ENCODE measurements at regions not wholly inside any gene's neighbourhood (a gene's known extent, or its start where the extent isn't known, plus 50 kb on each side); places are given as distances from the start of the nearest gene placed in this dataset.
"Not testable (repeated sequence)": the region's sequence is repeated elsewhere in the genome, so short reads cannot be mapped to it uniquely, and the experiment has no call there.

- not testable (repeated sequence) for TF ChIP-seq EZH2 (IDR thresholded peaks at IDR 0.05; ENCODE audit: borderline replicate concordance)
- TF ChIP-seq, protein P1, sequence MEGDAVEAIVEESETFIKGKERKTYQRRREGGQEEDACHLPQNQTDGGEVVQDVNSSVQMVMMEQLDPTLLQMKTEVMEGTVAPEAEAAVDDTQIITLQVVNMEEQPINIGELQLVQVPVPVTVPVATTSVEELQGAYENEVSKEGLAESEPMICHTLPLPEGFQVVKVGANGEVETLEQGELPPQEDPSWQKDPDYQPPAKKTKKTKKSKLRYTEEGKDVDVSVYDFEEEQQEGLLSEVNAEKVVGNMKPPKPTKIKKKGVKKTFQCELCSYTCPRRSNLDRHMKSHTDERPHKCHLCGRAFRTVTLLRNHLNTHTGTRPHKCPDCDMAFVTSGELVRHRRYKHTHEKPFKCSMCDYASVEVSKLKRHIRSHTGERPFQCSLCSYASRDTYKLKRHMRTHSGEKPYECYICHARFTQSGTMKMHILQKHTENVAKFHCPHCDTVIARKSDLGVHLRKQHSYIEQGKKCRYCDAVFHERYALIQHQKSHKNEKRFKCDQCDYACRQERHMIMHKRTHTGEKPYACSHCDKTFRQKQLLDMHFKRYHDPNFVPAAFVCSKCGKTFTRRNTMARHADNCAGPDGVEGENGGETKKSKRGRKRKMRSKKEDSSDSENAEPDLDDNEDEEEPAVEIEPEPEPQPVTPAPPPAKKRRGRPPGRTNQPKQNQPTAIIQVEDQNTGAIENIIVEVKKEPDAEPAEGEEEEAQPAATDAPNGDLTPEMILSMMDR (IDR thresholded peaks at IDR 0.05; ENCODE audit: poor library complexity) = not testable (repeated sequence)
These were observed 54.3 kb upstream of the SHB start for GRCh38 chr9:38123359-38123758.
